Endometrial microvascular endothelial cells (primary cell): ENCODE measurements at regions not wholly inside any gene's neighbourhood (a gene's known extent, or its start where the extent isn't known, plus 50 kb on each side); places are given as distances from the start of the nearest gene placed in this dataset.
"Not testable (repeated sequence)": the region's sequence is repeated elsewhere in the genome, so short reads cannot be mapped to it uniquely, and the experiment has no call there.

ENCODE experiments used
- in situ Hi-C: cut with HindIII; loops from 2 replicates; pipeline ENCODE4 v1.10.0; 2017; ENCODE audit warnings: low sequenced_read_pairs, low pct_unique_long_range_greater_than_20kb; ENCODE audit errors: inconsistent ontology term

- in situ Hi-C loops = no loop called here
These were observed 710.6 kb upstream of the HS3ST1 start for GRCh38 chr4:12139296-12139695.

DNA sequence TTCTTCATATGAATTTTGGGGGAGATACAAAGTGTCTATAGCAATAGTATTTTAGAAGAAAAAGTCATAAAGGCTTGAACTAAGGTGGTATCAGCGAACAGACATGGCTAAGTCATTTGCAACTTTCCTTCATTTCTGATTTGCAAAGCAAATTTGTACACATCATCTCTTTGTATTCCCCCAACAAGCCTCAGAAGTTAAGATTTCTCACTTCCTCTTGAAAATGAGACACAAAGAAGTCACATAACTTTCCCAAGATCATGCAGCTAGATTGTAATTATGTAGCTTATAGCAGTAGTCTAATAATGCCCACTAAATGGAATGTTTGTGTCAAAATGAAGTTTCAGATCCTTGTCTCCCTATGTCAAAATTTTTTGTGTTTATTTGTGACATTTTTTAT, 709.8 kb upstream of the HS3ST1 start:
- in situ Hi-C loops = no loop called here

DNA sequence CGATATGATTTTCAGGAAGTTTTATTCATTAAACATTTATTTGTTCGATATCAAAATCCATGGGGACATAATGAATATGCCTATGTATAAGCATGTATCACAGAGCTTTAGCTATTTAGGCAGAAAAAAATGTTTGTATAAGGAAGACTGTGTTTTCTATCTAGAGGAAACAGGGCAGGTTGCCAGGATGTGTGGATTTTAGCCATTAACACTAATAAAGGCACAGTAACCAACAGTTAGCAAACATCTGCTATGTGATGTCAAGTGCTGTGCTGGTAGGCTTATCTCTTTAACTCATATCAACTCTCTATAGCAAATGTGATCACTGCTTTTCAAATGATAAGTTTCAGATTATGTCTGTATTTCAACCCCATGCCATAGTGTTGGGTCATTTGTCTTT, 708.9 kb upstream of the HS3ST1 start:
- in situ Hi-C loops = no loop called here

GRCh38 chr4:12126474-12126873, 697.8 kb upstream of the HS3ST1 start:
- in situ Hi-C loops = no loop called here

DNA sequence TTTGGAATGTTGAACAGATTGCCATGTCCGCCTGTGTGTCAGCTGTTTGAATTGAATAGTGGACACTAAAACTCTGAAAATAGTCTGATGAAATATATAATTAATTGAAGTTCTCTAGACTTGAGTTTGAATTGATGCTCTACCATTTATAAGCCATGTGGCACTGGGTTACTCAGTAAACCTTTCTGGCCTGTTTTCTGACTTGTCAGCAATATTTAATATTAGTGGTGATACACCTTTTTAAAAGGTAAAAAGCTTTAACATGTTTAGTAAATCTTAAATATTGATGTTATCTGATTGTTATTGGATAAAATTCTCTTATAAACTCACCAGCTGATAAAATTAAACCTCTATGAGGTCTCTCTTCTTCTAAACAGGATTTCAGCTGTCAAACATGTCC, 695.4 kb upstream of the HS3ST1 start:
- in situ Hi-C loops = no loop called here

DNA sequence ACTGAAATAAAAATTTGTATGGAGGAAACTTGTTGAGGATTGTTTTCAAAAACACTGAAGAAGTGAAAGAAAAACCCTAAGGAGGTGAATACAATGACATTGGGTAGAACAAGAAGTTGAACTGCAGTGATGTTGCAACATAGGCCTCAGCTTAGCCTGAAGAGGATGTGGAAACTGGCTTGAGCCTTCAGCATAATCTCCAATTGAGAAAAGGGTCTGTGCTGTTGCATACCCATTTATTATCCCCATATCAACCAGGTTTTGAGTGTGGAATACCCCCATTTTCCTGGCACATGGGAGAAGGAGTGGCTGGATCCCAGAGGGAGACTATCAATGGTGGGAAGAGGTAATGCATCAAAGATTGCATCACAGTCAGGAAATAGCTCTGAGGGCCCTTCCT, 695.0 kb upstream of the HS3ST1 start:
- in situ Hi-C loops = no loop called here

- in situ Hi-C loops = no loop called here
These were observed 693.6 kb upstream of the HS3ST1 start for GRCh38 chr4:12122316-12122715.

DNA sequence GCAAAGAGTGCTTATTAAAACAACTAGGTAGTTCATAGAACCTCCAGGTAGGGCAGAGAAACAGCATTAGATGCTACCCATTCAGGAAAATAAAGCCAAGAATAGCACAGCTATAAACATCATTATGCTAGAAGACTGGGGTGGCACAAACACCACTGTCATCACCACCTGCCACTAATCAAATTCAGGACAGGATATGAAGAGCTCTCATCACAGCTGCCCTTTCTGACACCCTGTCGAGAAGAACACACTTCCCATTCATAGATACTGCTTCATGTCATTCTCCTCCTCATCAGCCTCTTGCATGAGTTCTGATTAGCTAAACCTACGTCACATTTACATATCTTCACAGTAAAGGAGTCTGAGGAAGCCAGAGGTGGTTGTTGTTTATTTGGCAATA, 692.3 kb upstream of the HS3ST1 start:
- in situ Hi-C loops = no loop called here

GRCh38 chr4:12118651-12119213, 690.0 kb upstream of the HS3ST1 start:
- in situ Hi-C loops = no loop called here

DNA sequence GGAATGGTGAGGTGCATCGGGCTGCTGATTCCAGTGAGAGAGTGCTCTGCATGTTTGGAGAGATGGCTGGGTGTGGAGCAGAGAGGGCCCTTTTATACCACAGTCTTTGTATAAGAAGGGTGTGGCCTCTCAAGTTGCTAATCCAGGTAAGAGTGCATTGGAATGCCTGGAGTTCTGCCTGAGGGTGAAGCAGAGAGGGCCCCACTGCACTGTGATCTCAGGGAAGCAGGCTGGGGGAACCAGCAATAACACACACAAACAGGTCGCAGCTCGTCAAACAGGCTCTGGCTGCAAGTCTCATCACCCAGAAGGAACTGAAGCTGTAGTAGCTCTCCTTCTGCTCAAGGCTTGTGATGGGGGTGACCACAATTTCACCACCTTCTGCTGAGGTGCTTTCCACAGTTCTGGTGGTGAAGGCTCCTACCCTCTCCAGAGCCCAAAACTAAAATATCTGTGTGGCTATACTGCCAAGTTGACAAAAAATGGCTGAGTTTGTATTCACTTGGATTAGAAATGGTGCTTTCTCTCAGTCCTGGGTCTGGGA, 687.4 kb upstream of the HS3ST1 start:
- in situ Hi-C loops = no loop called here

- in situ Hi-C loops = no loop called here
These were observed 681.9 kb upstream of the HS3ST1 start for GRCh38 chr4:12110627-12111026.

GRCh38 chr4:12109056-12109455, 680.4 kb upstream of the HS3ST1 start:
- in situ Hi-C loops = not testable (repeated sequence)

- in situ Hi-C loops = no loop called here
These were observed 676.8 kb upstream of the HS3ST1 start for GRCh38 chr4:12105519-12105918.

DNA sequence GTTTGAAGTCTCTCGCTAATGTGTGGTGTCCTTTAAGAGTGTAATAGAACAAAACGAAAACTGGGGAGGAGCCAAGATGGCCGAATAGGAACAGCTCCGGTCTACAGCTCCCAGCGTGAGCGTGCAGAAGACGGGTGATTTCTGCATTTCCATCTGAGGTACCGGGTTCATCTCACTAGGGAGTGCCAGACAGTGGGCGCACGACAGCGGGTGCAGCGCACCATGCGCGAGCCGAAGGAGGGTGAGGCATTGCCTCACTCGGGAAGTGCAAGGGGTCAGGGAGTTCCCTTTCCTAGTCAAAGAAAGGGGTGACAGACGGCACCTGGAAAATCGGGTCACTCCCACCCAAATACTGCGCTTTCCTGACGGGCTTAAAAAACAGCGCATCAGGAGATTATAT, 661.2 kb upstream of the HS3ST1 start:
- in situ Hi-C loops = not testable (repeated sequence)

DNA sequence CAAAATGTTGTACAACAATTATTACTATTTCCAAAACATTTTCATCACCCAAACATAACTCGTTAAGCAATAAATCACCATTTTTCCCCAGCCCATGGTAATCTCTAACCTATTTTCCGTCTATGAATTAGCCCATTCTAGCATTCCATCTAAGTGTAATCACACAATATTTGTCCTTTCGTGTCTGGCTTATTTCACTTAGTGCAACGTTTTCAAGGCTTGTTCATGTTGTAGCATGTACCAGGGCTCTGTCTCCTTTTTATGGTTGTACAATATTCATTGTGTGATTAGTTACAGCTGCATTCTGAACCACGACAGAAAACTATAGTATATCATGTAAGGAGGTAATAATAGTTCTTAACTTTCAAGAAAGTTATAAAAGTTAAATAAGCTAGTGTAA, 656.0 kb upstream of the HS3ST1 start:
- in situ Hi-C loops = no loop called here

DNA sequence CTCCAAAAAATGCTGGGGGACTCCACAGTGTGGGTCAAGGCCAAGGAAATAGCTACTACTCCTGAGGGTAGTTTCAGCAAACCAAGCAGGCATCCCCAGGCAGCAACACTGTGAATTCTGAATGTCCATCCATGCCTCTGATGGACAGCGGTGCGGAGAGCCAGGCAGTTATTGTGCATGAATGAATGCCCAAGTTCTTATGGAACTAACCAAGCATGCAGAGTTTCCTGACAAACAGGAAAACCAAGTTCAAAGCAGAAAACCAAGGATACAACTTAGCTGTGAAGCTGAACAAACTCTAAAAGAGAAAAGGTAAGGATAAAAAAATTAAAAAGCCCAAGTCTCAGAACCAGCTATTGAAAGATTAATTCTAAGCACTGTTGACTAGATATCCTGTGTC, 642.6 kb upstream of the HS3ST1 start:
- in situ Hi-C loops = no loop called here

DNA sequence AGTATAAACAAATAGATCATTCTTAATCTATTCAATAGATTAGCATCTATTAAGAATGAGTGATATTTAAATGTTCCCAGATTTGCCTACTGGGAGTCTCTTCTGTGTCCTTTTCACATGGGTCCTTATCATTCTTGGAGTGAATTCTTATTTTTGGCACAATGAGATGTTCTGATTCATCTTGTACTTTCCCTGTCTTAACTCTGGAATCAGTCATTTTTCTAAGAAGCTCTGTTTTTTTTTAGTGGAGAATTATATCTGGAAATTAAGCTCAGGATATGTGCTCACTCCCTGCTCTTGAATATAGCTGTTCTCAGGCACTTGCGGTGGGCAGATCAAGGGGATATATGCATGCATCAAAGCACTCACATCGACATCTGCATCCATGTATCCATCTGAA, 625.3 kb upstream of the HS3ST1 start:
- in situ Hi-C loops = no loop called here

GRCh38 chr4:12053556-12053955, 624.9 kb upstream of the HS3ST1 start:
- in situ Hi-C loops = no loop called here

DNA sequence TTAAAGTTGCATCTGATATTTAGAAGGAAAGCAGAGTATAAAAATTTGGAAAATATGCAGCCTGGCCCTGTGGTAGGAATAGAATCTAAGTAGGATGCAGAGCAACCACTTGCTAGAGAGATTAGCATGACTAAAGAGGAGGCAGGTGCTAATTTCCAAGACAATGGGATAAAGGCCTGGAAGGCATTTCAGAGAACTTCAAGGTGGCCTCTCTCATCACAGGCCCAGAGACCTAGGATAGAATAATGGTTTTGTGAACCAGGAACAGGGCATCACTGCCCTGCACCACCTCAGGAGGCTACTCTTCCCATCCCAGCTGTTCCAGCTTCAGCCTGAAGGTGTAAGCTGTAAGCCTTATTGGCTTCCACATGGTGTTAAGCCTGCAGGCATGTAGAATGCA, 621.7 kb upstream of the HS3ST1 start:
- in situ Hi-C loops = no loop called here

DNA sequence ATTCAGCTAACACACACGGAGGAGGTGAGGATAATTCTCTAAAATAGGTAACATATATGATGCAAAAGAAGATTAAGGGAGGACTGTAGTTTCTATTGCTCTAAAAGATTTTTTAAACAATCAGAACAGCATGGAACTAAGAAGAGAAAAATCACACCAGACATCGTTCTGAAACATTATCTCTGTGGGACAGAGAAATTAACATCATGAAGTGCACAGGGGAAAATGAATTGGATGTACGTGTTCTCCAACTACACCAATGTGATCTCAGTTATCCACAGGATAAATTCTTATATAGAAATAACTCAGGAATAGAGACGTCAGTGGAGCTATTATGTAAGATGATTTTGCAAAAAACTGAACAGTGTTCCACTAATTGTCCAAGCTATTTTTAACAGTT, 614.1 kb upstream of the HS3ST1 start:
- in situ Hi-C loops = no loop called here

DNA sequence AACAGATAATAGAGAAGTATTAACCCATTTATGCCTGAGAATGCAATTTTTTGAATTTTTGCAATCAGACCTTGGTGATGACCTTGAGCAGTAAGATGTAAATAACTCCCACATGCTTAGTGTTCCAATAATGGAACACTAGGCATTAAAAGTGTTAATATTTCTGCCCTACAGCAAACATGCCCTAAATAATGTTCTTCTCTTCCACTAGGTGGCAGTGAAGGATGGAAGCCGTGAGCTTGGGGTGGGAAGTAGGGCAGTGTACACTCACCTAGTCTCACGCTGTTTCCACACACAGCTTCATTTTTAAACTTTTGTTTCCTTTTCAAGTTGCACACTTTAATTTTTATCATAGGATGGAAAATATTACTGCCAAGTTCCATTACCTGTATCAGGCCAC, 613.1 kb upstream of the HS3ST1 start:
- in situ Hi-C loops = no loop called here
